MM.1S (cell line): ENCODE measurements at regions not wholly inside any gene's neighbourhood (a gene's known extent, or its start where the extent isn't known, plus 50 kb on each side); places are given as distances from the start of the nearest gene placed in this dataset.

ENCODE experiments used
- DNase-seq: peaks from one replicate; pipeline ENCODE4 v3.0.0-alpha.2; 2015
- H2AFZ ChIP-seq: fragments of 300-600 bp; sonication (generic); 2 replicates; pipeline ENCODE4 v1.6.0; 2016; ENCODE audit warnings: antibody characterized with exemption, low read length
- H3F3A ChIP-seq: fragments of 300-600 bp; sonication (generic); 2 replicates; pipeline ENCODE4 v1.6.1; 2016; ENCODE audit warnings: mild to moderate bottlenecking, antibody characterized with exemption, low read length, moderate library complexity, mixed read lengths; ENCODE audit not compliant: insufficient read depth
- H3K27ac ChIP-seq: fragments of 300-600 bp; sonication (generic); 2 replicates; pipeline ENCODE4 v1.5.1; 2016; ENCODE audit warnings: mild to moderate bottlenecking, low read length
- H3K27me3 ChIP-seq: fragments of 300-600 bp; sonication (generic); replicated peaks from 2 replicates; pipeline ENCODE4 v1.6.0; 2016; ENCODE audit warnings: low read length; ENCODE audit not compliant: insufficient read depth
- H3K36me3 ChIP-seq: fragments of 300-600 bp; sonication (generic); replicated peaks from 2 replicates; pipeline ENCODE4 v1.6.1; 2016; ENCODE audit warnings: mild to moderate bottlenecking, low read length, mixed read lengths; ENCODE audit not compliant: insufficient read depth
- H3K4me1 ChIP-seq: fragments of 300-600 bp; sonication (generic); 2 replicates; pipeline ENCODE4 v1.6.1; 2016; ENCODE audit warnings: low read length, mixed read lengths
- H3K4me2 ChIP-seq: fragments of 300-600 bp; sonication (generic); 2 replicates; pipeline ENCODE4 v1.6.0; 2016; ENCODE audit warnings: low read depth, low read length
- H3K4me3 ChIP-seq: fragments of 300-600 bp; sonication (generic); 2 replicates; pipeline ENCODE4 v1.5.1; 2016; ENCODE audit warnings: low read length, mixed read lengths
- H3K79me2 ChIP-seq: fragments of 300-600 bp; sonication (generic); 2 replicates; pipeline ENCODE4 v1.6.1; 2016; ENCODE audit warnings: mixed run types, low read length, mixed read lengths
- H3K9ac ChIP-seq: fragments of 300-600 bp; sonication (generic); 2 replicates; pipeline ENCODE4 v1.6.1; 2016; ENCODE audit warnings: low read length, mixed read lengths
- H3K9me2 ChIP-seq: fragments of 300-600 bp; sonication (generic); replicated peaks from 2 replicates; pipeline ENCODE4 v1.6.1; 2016; ENCODE audit warnings: mild to moderate bottlenecking, low read length, mixed read lengths; ENCODE audit not compliant: insufficient read depth
- H3K9me3 ChIP-seq: fragments of 300-600 bp; sonication (generic); replicated peaks from 2 replicates; pipeline ENCODE4 v1.6.1; 2016; ENCODE audit warnings: mild to moderate bottlenecking, low read length, mixed read lengths; ENCODE audit not compliant: insufficient read depth
- H4K20me1 ChIP-seq: fragments of 300-600 bp; sonication (generic); 2 replicates; pipeline ENCODE4 v1.6.1; 2016; ENCODE audit warnings: mild to moderate bottlenecking, low read length, moderate library complexity, mixed read lengths; ENCODE audit not compliant: insufficient read depth
- EZH2 ChIP-seq: fragments of 300-600 bp; sonication (generic); optimal IDR thresholded peaks from 2 replicates; pipeline ENCODE3; 2017; ENCODE audit warnings: low read depth, mild to moderate bottlenecking, antibody characterized with exemption, low read length, mixed read lengths
- EZH2phosphoT487 ChIP-seq: fragments of 300-600 bp; sonication (generic); IDR thresholded peaks from 2 replicates; pipeline ENCODE4 v1.6.1; 2018; ENCODE audit warnings: antibody characterized with exemption, low read length
- TF ChIP-seq, protein P1 (sequence below): fragments of 300-600 bp; sonication (generic); IDR thresholded peaks from 2 replicates; pipeline ENCODE4 v1.5.1; 2016; ENCODE audit warnings: antibody characterized with exemption, low read length, mixed read lengths

DNA sequence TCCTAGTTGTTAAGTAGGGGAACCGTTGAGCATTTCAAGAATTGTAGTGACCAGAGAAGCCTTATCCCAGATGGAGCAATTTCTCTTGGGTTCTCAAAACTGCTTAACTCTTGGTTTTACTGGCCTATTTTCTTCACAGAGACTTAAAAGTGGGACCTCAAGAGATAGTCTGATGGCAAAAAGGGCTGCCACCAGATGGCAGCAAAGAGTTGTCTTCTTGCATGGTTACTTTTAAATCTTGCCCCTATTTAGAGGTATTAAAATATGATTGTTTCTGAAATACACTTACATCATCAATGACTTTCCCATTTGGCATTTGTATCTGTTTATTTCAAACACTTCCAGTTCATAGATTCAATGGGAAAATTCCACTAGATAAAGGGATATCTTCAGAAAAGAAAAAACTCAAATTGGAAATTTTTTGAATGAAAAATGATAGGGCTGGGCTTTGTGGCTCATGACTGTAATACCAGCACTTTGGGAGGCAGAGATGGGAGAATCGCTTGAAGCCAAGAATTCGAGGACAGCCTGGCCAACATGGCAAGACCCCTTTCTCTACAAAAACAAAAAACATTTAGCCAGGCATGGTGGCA lies 69.9 kb upstream of the CNTN1 start:
- Histone ChIP-seq H3K27me3 (no peaks in the 10 kb centered on the region), H4K20me1 (no peaks in the 10 kb centered on the region), H2AFZ (no peak overlapping the region), H3K79me2 (no peaks in the 10 kb centered on the region), H3K36me3 (no peaks in the 10 kb centered on the region), H3K4me3 (no peak overlapping the region), H3K9me3 (no peaks in the 10 kb centered on the region), H3K9me2 (no peaks in the 10 kb centered on the region), H3K9ac (no peak overlapping the region), H3K27ac (no peak overlapping the region), H3F3A (no peaks in the 10 kb centered on the region), H3K4me1 (peaks cover 17% of the 10 kb centered on the region), H3K4me2 (no peak overlapping the region)
- TF ChIP-seq EZH2phosphoT487: no peak
- TF ChIP-seq, protein P1, sequence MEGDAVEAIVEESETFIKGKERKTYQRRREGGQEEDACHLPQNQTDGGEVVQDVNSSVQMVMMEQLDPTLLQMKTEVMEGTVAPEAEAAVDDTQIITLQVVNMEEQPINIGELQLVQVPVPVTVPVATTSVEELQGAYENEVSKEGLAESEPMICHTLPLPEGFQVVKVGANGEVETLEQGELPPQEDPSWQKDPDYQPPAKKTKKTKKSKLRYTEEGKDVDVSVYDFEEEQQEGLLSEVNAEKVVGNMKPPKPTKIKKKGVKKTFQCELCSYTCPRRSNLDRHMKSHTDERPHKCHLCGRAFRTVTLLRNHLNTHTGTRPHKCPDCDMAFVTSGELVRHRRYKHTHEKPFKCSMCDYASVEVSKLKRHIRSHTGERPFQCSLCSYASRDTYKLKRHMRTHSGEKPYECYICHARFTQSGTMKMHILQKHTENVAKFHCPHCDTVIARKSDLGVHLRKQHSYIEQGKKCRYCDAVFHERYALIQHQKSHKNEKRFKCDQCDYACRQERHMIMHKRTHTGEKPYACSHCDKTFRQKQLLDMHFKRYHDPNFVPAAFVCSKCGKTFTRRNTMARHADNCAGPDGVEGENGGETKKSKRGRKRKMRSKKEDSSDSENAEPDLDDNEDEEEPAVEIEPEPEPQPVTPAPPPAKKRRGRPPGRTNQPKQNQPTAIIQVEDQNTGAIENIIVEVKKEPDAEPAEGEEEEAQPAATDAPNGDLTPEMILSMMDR: peak; percentile 87
- DNase-seq: peak; percentile 70

DNA sequence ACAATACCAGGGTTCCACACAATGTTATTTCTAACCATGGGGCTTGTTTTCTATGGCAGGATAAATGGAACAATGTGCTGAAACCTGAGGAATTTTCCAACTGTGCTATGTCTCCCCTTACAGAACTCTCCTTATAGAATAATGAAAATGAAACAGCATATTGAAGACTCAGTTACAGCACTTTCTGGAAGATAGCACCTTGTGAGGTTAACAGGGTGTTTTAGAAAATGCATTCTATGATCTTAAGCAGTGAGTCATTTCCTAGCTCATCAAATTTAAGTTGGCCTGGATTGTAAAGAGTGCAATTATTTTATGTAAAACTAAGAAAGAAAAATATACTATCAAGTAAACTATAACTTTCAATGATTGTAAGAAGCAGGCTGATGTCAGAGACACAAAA lies 60.1 kb upstream of the CNTN1 start:
- H3K36me3 ChIP-seq: no peaks in the 10 kb centered on the region
- no peaks in the 10 kb centered on the region for H3K9me2 ChIP-seq
- TF ChIP-seq, protein P1: no peak
- no peaks in the 10 kb centered on the region for H3K79me2 ChIP-seq
- H3K27ac ChIP-seq: peak overlapping the region; percentile 34; the same call in 1 of the 2 replicates
- peaks cover 16% of the 10 kb centered on the region for H3K4me1 ChIP-seq
- no peaks in the 10 kb centered on the region for H3K27me3 ChIP-seq
- H3K9ac ChIP-seq: no peak overlapping the region
- H3F3A ChIP-seq: peaks cover 11% of the 10 kb centered on the region; the same call in 1 of the 2 replicates
- DNase-seq: peak; percentile 61
- H3K4me2 ChIP-seq: peak overlapping the region; percentile 42
- no peaks in the 10 kb centered on the region for H4K20me1 ChIP-seq
- H2AFZ ChIP-seq: peak overlapping the region; percentile 47; the same call in 1 of the 2 replicates
- H3K4me3 ChIP-seq: 0 out of 2 replicates have a peak overlapping the region, but pooled peaks have one; percentile 1
- H3K9me3 ChIP-seq: no peaks in the 10 kb centered on the region

DNA sequence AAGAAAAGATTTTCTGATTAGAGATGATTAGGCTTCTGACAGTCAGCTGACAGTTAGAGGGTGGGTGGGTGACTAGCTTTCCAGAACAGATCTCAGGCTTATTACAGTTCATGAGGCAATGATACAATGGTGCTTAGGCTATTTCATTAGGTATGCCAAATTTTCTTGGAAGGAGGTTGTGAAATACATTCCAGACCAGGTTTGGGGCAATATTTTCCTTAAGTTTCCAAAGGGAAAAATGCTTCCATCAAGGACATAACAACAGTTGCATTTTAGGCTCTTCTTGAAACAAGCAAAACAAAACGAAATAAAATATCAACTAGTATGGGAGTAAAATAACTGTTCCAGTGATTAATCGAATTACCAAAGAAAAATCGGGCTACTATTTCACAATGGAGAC lies 59.3 kb upstream of the CNTN1 start:
- no peak overlapping the region for H3K4me2 ChIP-seq
- no peaks in the 10 kb centered on the region for H4K20me1 ChIP-seq
- TF ChIP-seq EZH2phosphoT487 (no peak), EZH2 (no peak)
- TF ChIP-seq, protein P1: no peak
- H3F3A ChIP-seq: peaks cover 11% of the 10 kb centered on the region; the same call in 1 of the 2 replicates
- H3K9me3 ChIP-seq: no peaks in the 10 kb centered on the region
- H3K27me3 ChIP-seq: no peaks in the 10 kb centered on the region
- no peak overlapping the region for H3K27ac ChIP-seq
- DNase-seq: no peak
- H3K79me2 ChIP-seq: no peaks in the 10 kb centered on the region
- no peaks in the 10 kb centered on the region for H3K36me3 ChIP-seq
- no peaks in the 10 kb centered on the region for H3K9me2 ChIP-seq
- no peak overlapping the region for H3K9ac ChIP-seq
- H3K4me1 ChIP-seq: peaks cover 16% of the 10 kb centered on the region
- H3K4me3 ChIP-seq: no peak overlapping the region
- no peak overlapping the region for H2AFZ ChIP-seq
